Transverse colon (tissue), 4 donors: ENCODE measurements at regions not wholly inside any gene's neighbourhood (a gene's known extent, or its start where the extent isn't known, plus 50 kb on each side); places are given as distances from the start of the nearest gene placed in this dataset.
A peak's percentile ranks its signal among the peaks of the same experiment; 100 is the strongest.

Experiments
- DNase-seq: peaks from one replicate; pipeline ENCODE4 v3.0.0-alpha.2; 2019
- H3K27ac ChIP-seq, 4 donors: fragments of 200-600 bp; sonication (generic); 2 replicates each; pipeline ENCODE4 v1.5.1; 2016 to 2018; ENCODE audit warnings: inconsistent platforms in 4 of 4
- H3K27me3 ChIP-seq: fragments of 200-600 bp; sonication (generic); 2 replicates; pipeline ENCODE4 v1.5.1; 2017; ENCODE audit warnings: inconsistent platforms
- H3K36me3 ChIP-seq, 4 donors: fragments of 200-600 bp; sonication (generic); 2 replicates each; pipeline ENCODE4 v1.5.1; 2017 to 2019; ENCODE audit warnings: inconsistent platforms in 4 of 4
- H3K4me1 ChIP-seq, 4 donors: fragments of 200-600 bp; sonication (generic); 2 replicates each; pipeline ENCODE4 v1.5.1; 2017 to 2020; ENCODE audit warnings: inconsistent platforms in 4 of 4
- H3K4me3 ChIP-seq, 4 donors: fragments of 200-600 bp; sonication (generic); 1 replicate in 1 of 4; 2 replicates in 3 of 4; pipeline versions ENCODE4 v1.5.1 to v1.6.1; 2017 to 2019; ENCODE audit warnings: inconsistent platforms in 4 of 4
- H3K9me3 ChIP-seq, 2 donors: fragments of 200-600 bp; sonication (generic); 2 replicates each; pipeline ENCODE4 v1.5.1; 2017 to 2019; ENCODE audit warnings: inconsistent platforms in 2 of 2
- EP300 ChIP-seq: sonication (generic); formaldehyde crosslinking; IDR thresholded peaks from one replicate; pipeline ENCODE4 v1.6.1; 2017; ENCODE audit warnings: antibody characterized with exemption, low read depth
- POLR2A ChIP-seq: fragments of 450-650 bp; IDR thresholded peaks from one replicate; pipeline ENCODE4 v1.6.1; 2016; ENCODE audit warnings: antibody characterized with exemption, mild to moderate bottlenecking, moderate library complexity
- POLR2AphosphoS5 ChIP-seq, 3 donors: sonication (generic); formaldehyde crosslinking; IDR thresholded peaks; one replicate each; pipeline ENCODE4 v1.6.1; 2016; ENCODE audit warnings: antibody characterized with exemption in 3 of 3
- WGBS, 2 donors: methylation state at CpG; one replicate each; pipeline ENCODE4 v1.1.5; 2018; ENCODE audit warnings: low coverage in 1 of 2; 5-methylcytosine and 5-hydroxymethylcytosine counted together
- in situ Hi-C, 4 donors: fragments of 200-750 bp; cut with MboI; loops; one replicate each; pipeline versions ENCODE4 v1.15.0 to v1.15.1; 2017; ENCODE audit warnings: low sequenced_read_pairs in 3 of 4, low pct_ligation_motif_present in 1 of 4, low pct_unique_long_range_greater_than_20kb in 1 of 4
- intact Hi-C: fragments of 100-400 bp; cut with DNase I; formaldehyde crosslinking; loops from one replicate; pipeline ENCODE4 v1.15.1; 2023; ENCODE audit warnings: low total_unique reads
- TF ChIP-seq, protein P1 (sequence below), 5 experiments: fragments of 200-600 bp in 3 of 5; fragments of 450-650 bp in 2 of 5; sonication (generic) in 3 of 5; IDR thresholded peaks; 1 replicate in 2 of 5; 2 replicates in 3 of 5; pipeline ENCODE4 v1.5.1; 2016 to 2017; ENCODE audit warnings: antibody characterized with exemption in 5 of 5, inconsistent platforms in 3 of 5, mild to moderate bottlenecking in 2 of 5, moderate library complexity in 1 of 5

DNA sequence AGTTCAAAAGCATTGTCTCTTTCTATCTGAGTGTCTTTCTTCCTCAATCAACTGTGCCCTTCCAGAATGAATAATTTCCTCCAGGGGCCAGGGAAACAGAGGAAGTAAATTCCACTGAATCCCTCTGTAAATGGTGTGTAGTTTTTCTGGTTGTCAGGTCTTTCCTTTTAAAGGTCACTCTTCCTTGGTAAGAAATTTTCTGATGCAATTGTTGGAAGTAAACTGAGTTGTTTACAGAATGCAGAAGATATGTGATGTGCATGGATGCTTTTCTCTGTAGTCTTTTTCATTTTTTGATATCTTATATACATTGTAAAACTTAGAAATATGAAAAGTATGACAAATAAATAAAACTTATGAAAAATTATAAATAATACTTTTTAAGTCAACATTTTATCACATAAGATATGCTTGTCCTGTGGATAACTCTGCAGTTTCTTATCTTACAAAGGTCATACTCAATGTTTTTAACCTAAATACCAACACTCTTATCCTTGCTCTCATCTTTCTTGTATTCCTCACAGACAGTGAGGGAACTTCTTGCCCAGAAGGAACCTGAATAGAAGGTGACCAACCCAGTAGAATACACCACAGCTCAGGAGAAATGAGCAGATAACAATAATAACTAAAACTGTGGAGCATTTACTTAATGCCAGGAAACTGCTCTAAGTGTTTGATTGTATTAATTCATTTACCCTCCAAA is 234.5 kb downstream of the METTL4 start:
- no peaks in the 10 kb centered on the region for H3K27me3 ChIP-seq
- intact Hi-C loops (loop anchor here (10.0 kb wide), 1 partner anchor 208 kb away; no protein-coding TSS in a partner anchor), in situ Hi-C loops (loop anchor here in 2 of 4 donors (10.0 to 25.0 kb wide), 2 partner anchors 200 to 208 kb away; no protein-coding TSS in a partner anchor)
- H3K27ac ChIP-seq: no peak overlapping the region
- TF ChIP-seq POLR2A: no peak
- TF ChIP-seq EP300: no peak
- TF ChIP-seq, protein P1, sequence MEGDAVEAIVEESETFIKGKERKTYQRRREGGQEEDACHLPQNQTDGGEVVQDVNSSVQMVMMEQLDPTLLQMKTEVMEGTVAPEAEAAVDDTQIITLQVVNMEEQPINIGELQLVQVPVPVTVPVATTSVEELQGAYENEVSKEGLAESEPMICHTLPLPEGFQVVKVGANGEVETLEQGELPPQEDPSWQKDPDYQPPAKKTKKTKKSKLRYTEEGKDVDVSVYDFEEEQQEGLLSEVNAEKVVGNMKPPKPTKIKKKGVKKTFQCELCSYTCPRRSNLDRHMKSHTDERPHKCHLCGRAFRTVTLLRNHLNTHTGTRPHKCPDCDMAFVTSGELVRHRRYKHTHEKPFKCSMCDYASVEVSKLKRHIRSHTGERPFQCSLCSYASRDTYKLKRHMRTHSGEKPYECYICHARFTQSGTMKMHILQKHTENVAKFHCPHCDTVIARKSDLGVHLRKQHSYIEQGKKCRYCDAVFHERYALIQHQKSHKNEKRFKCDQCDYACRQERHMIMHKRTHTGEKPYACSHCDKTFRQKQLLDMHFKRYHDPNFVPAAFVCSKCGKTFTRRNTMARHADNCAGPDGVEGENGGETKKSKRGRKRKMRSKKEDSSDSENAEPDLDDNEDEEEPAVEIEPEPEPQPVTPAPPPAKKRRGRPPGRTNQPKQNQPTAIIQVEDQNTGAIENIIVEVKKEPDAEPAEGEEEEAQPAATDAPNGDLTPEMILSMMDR (IDR thresholded peaks at IDR 0.05): no peak
- no peak for TF ChIP-seq POLR2AphosphoS5 (IDR thresholded peaks at IDR 0.05)
- no peaks in the 10 kb centered on the region for H3K9me3 ChIP-seq
- H3K36me3 ChIP-seq: no peaks in the 10 kb centered on the region
- H3K4me3 ChIP-seq: no peak overlapping the region
- DNase-seq: no peak
- H3K4me1 ChIP-seq: no peaks in the 10 kb centered on the region

DNA sequence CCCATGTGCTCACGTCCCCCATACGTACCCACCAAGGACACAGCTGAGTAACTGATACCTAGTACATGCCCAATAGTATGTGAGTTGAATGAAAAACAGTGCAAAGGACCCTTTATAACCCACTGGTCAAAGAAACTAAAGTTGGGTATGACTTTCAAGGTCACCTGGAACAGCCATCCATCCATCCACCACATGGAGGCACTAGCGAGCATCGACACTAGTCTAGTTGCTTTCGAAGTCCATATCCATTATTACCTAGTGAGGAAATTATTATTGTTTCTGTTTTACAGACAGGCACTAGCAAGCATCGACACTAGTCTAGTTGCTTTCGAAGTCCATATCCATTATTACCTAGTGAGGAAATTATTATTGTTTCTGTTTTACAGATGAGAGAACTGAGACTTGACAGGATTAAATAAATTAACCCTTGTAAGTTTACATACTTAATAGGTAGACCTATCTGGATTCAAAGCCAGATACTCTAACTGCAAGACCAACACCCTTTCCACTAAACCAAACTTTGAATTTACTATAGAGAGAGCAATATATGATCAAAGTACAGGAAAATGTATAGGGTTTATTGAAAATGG is 233.7 kb downstream of the METTL4 start:
- TF ChIP-seq, protein P1 (IDR thresholded peaks at IDR 0.05): peak; percentile 31 to 48 (median 38)
- no peak for TF ChIP-seq POLR2A
- TF ChIP-seq POLR2AphosphoS5 (IDR thresholded peaks at IDR 0.05): no peak
- TF ChIP-seq EP300: no peak
- H3K36me3 ChIP-seq: no peaks in the 10 kb centered on the region
- intact Hi-C loops: loop anchor here (10.0 kb wide), 1 partner anchor 207 kb away; no protein-coding TSS in a partner anchor
- WGBS, 2 donors: 28 to 38% methylated on average over 7 of the region's 7 CpGs
- in situ Hi-C loops: loop anchor here in 2 of 4 donors (10.0 to 25.0 kb wide), 2 partner anchors 200 to 207 kb away; no protein-coding TSS in a partner anchor
- H3K4me3 ChIP-seq: no peak overlapping the region
- no peaks in the 10 kb centered on the region for H3K27me3 ChIP-seq
- DNase-seq: peak; percentile 19
- H3K9me3 ChIP-seq: peaks cover 0 to under 1% of the 10 kb centered on the region in 2 donors
- H3K4me1 ChIP-seq: no peaks in the 10 kb centered on the region
- no peak overlapping the region for H3K27ac ChIP-seq

DNA sequence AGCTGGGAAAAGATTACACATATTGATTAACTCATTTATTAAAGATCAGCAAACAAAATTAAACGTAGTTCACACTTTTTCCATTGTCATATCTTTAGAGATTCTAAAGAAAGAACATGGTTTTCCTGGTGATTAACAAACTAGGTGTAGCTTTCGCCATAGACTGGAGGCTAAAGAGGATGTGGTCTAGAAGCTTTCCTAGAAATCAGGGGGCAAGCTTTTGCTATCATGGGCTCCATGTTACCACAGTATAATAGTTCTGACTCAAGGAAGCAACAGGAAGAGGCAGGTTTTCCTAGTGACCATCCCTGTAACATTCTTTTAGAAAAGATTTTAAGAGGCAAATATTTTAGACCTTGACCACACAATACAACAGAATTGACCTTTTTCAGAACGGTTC is 232.7 kb downstream of the METTL4 start:
- intact Hi-C loops (loop anchor here (10.0 kb wide), 1 partner anchor 206 kb away; no protein-coding TSS in a partner anchor), in situ Hi-C loops (loop anchor here in 2 of 4 donors (10.0 to 25.0 kb wide), 2 partner anchors 199 to 206 kb away; no protein-coding TSS in a partner anchor)
- Histone ChIP-seq H3K4me1 (no peaks in the 10 kb centered on the region), H3K9me3 (peaks cover 0 to 3% of the 10 kb centered on the region in 2 donors), H3K36me3 (no peaks in the 10 kb centered on the region), H3K27me3 (no peaks in the 10 kb centered on the region), H3K27ac (no peak overlapping the region), H3K4me3 (no peak overlapping the region)
- WGBS, 2 donors: 71% methylated on average over 3 of the region's 3 CpGs
- no peak for DNase-seq
- TF ChIP-seq EP300 (no peak), POLR2A (no peak), POLR2AphosphoS5 (IDR thresholded peaks at IDR 0.05) (no peak)
- TF ChIP-seq, protein P1 (IDR thresholded peaks at IDR 0.05): no peak

DNA sequence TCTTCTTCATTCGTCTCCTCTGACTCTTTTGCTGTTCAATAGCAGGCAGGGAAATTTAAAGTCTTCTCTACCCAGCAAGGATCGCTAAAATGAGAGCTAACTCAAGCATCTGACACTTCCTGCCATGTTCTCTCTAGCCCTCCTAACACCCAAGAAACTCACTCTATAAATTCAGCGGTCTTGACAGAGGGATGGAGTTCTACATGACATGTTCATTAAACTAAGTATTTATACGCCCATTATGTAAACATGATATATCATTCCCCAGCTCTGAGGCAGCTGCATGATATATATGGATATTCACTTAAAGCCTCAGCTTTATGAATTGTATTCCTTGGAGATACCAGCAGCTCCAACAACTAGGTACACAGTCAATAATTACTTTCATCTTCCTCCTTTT is 231.0 kb downstream of the METTL4 start:
- Histone ChIP-seq H3K4me3 (no peak overlapping the region), H3K27me3 (no peaks in the 10 kb centered on the region), H3K27ac (no peak overlapping the region), H3K4me1 (no peaks in the 10 kb centered on the region), H3K9me3 (peaks cover 0 to 3% of the 10 kb centered on the region in 2 donors), H3K36me3 (no peaks in the 10 kb centered on the region)
- in situ Hi-C loops: loop anchor here in 1 of 4 donors (25.0 kb wide), 1 partner anchor 197 kb away; no protein-coding TSS in a partner anchor
- DNase-seq: no peak
- TF ChIP-seq, protein P1 (IDR thresholded peaks at IDR 0.05): no peak
- TF ChIP-seq POLR2AphosphoS5 (IDR thresholded peaks at IDR 0.05): no peak
- TF ChIP-seq POLR2A: no peak
- TF ChIP-seq EP300: no peak
- WGBS, 2 donors: 58 to 66% methylated on average over 4 of the region's 4 CpGs
- intact Hi-C loops: no loop called here
